ENCODE measurements at regions not wholly inside any gene's neighbourhood (a gene's known extent, or its start where the extent isn't known, plus 50 kb on each side); places are given as distances from the start of the nearest gene placed in this dataset.

- no peak for DNase-seq (ENCODE audit: low read depth, low spot score)
Observed at GRCh38 chr12:61871485-61871810, 388.8 kb upstream of the USP15 start.

- no peak for DNase-seq (ENCODE audit: low read depth, low spot score)
Observed at GRCh38 chr12:61879229-61879628, 381.0 kb upstream of the USP15 start.

GRCh38 chr12:61880186-61880585 lies 380.0 kb upstream of the USP15 start:
- DNase-seq (ENCODE audit: low read depth, low spot score): no peak

GRCh38 chr12:61891632-61892031 lies 368.6 kb upstream of the USP15 start:
- DNase-seq (ENCODE audit: low read depth, low spot score): no peak

GRCh38 chr12:61894168-61894567 lies 366.0 kb upstream of the USP15 start:
- no peak for DNase-seq (ENCODE audit: low read depth, low spot score)

GRCh38 chr12:61896436-61896835 lies 363.8 kb upstream of the USP15 start:
- no peak for DNase-seq (ENCODE audit: low read depth, low spot score)

GRCh38 chr12:61902403-61902802 lies 357.8 kb upstream of the USP15 start:
- DNase-seq (ENCODE audit: low read depth, low spot score): no peak

GRCh38 chr12:61911113-61911512 lies 349.1 kb upstream of the USP15 start:
- no peak for DNase-seq (ENCODE audit: low read depth, low spot score)

GRCh38 chr12:61915420-61915819 lies 344.8 kb upstream of the USP15 start:
- no peak for DNase-seq (ENCODE audit: low read depth, low spot score)

GRCh38 chr12:61916831-61917230 lies 343.4 kb upstream of the USP15 start:
- no peak for DNase-seq (ENCODE audit: low read depth, low spot score)

GRCh38 chr12:61919686-61920085 lies 340.5 kb upstream of the USP15 start:
- no peak for DNase-seq (ENCODE audit: low read depth, low spot score)

GRCh38 chr12:61920230-61920629 lies 340.0 kb upstream of the USP15 start:
- no peak for DNase-seq (ENCODE audit: low read depth, low spot score)

- no peak for DNase-seq (ENCODE audit: low read depth, low spot score)
Observed at GRCh38 chr12:61923152-61923551, 337.1 kb upstream of the USP15 start.

- no peak for DNase-seq (ENCODE audit: low read depth, low spot score)
Observed at GRCh38 chr12:61934564-61934963, 325.6 kb upstream of the USP15 start.

- no peak for DNase-seq (ENCODE audit: low read depth, low spot score)
Observed at GRCh38 chr12:61939977-61940376, 320.2 kb upstream of the USP15 start.

- no peak for DNase-seq (ENCODE audit: low read depth, low spot score)
Observed at GRCh38 chr12:61956545-61956944, 303.7 kb upstream of the USP15 start.

GRCh38 chr12:61974461-61974860 lies 285.7 kb upstream of the USP15 start:
- DNase-seq (ENCODE audit: low read depth, low spot score): no peak

- no peak for DNase-seq (ENCODE audit: low read depth, low spot score)
Observed at GRCh38 chr12:61985830-61986229, 274.4 kb upstream of the USP15 start.

- no peak for DNase-seq (ENCODE audit: low read depth, low spot score)
Observed at GRCh38 chr12:61987173-61987572, 273.0 kb upstream of the USP15 start.

- DNase-seq (ENCODE audit: low read depth, low spot score): no peak
Observed at GRCh38 chr12:61991661-61992060, 268.5 kb upstream of the USP15 start.

GRCh38 chr12:61993734-61994345 lies 266.4 kb upstream of the USP15 start:
- DNase-seq (ENCODE audit: low read depth, low spot score): peak; percentile 4

GRCh38 chr12:61996717-61997116 lies 263.5 kb upstream of the USP15 start:
- no peak for DNase-seq (ENCODE audit: low read depth, low spot score)

- no peak for DNase-seq (ENCODE audit: low read depth, low spot score)
Observed at GRCh38 chr12:61998791-61999190, 261.4 kb upstream of the USP15 start.

GRCh38 chr12:61999311-61999710 lies 260.9 kb upstream of the USP15 start:
- no peak for DNase-seq (ENCODE audit: low read depth, low spot score)
